ENCODE measurements at regions not wholly inside any gene's neighbourhood (a gene's known extent, or its start where the extent isn't known, plus 50 kb on each side); places are given as distances from the start of the nearest gene placed in this dataset.
"Not testable (repeated sequence)": the region's sequence is repeated elsewhere in the genome, so short reads cannot be mapped to it uniquely, and the experiment has no call there.

GRCh38 chr5:51225789-51226742 is 157.2 kb upstream of the ISL1 start:
- Mint-ChIP-seq H3K9me3 (peaks cover 28% of the 10 kb centered on the region), H3K27me3 (no peaks in the 10 kb centered on the region), H3K27ac (no peak overlapping the region), H3K4me3 (no peak overlapping the region), H3K4me1 (ENCODE audit: low read depth) (no peaks in the 10 kb centered on the region), H3K36me3 (no peaks in the 10 kb centered on the region)
- intact Hi-C loops (cut with micrococcal nuclease), result no loop called here
- ChIA-PET CTCF (no interaction called here), POLR2A (no interaction called here)
- DNase-seq, result no peak

- Mint-ChIP-seq H3K27ac (no peak overlapping the region), H3K4me3 (no peak overlapping the region), H3K9me3 (peaks cover 31% of the 10 kb centered on the region), H3K27me3 (no peaks in the 10 kb centered on the region), H3K4me1 (ENCODE audit: low read depth) (no peaks in the 10 kb centered on the region), H3K36me3 (no peaks in the 10 kb centered on the region)
- POLR2A ChIA-PET, result no interaction called here
- intact Hi-C loops (cut with micrococcal nuclease), result no loop called here
- CTCF ChIA-PET, result no interaction called here
- no peak for DNase-seq
Observed at GRCh38 chr5:51227963-51228470, 155.2 kb upstream of the ISL1 start.

- Mint-ChIP-seq H3K36me3 (no peaks in the 10 kb centered on the region), H3K27ac (no peak overlapping the region), H3K4me3 (no peak overlapping the region), H3K27me3 (no peaks in the 10 kb centered on the region), H3K9me3 (peaks cover 26% of the 10 kb centered on the region), H3K4me1 (ENCODE audit: low read depth) (no peaks in the 10 kb centered on the region)
- DNase-seq, result no peak
- intact Hi-C loops (cut with micrococcal nuclease), result no loop called here
- ChIA-PET CTCF (no interaction called here), POLR2A (no interaction called here)
Observed at GRCh38 chr5:51230336-51230735, 152.9 kb upstream of the ISL1 start.

GRCh38 chr5:51242456-51242855 is 140.8 kb upstream of the ISL1 start:
- H3K4me1 Mint-ChIP-seq (ENCODE audit: low read depth), result no peaks in the 10 kb centered on the region
- H3K9me3 Mint-ChIP-seq, result no peaks in the 10 kb centered on the region
- DNase-seq, result no peak
- H3K27ac Mint-ChIP-seq, result no peak overlapping the region
- ChIA-PET CTCF (no interaction called here), POLR2A (no interaction called here)
- H3K4me3 Mint-ChIP-seq, result no peak overlapping the region
- no peaks in the 10 kb centered on the region for H3K27me3 Mint-ChIP-seq
- no peaks in the 10 kb centered on the region for H3K36me3 Mint-ChIP-seq
- intact Hi-C loops (cut with micrococcal nuclease), result no loop called here

GRCh38 chr5:51250957-51251356 is 132.3 kb upstream of the ISL1 start:
- H3K4me3 Mint-ChIP-seq; POLR2A ChIA-PET; H3K4me1 Mint-ChIP-seq (ENCODE audit: low read depth); intact Hi-C loops (cut with micrococcal nuclease); CTCF ChIA-PET; H3K9me3 Mint-ChIP-seq; H3K27ac Mint-ChIP-seq; DNase-seq; H3K27me3 Mint-ChIP-seq; H3K36me3 Mint-ChIP-seq: not testable (repeated sequence)

GRCh38 chr5:51271261-51271660 is 112.0 kb upstream of the ISL1 start:
- Mint-ChIP-seq H3K9me3 (peaks cover 4% of the 10 kb centered on the region), H3K27me3 (no peaks in the 10 kb centered on the region), H3K4me1 (ENCODE audit: low read depth) (no peaks in the 10 kb centered on the region), H3K4me3 (no peak overlapping the region), H3K27ac (no peak overlapping the region), H3K36me3 (no peaks in the 10 kb centered on the region)
- intact Hi-C loops (cut with micrococcal nuclease), result no loop called here
- POLR2A ChIA-PET, result no interaction called here
- CTCF ChIA-PET, result no interaction called here
- no peak for DNase-seq

- CTCF ChIA-PET, result no interaction called here
- Mint-ChIP-seq H3K4me3 (no peak overlapping the region), H3K27ac (no peak overlapping the region), H3K36me3 (no peaks in the 10 kb centered on the region), H3K27me3 (no peaks in the 10 kb centered on the region), H3K4me1 (ENCODE audit: low read depth) (no peaks in the 10 kb centered on the region), H3K9me3 (peaks cover 6% of the 10 kb centered on the region)
- intact Hi-C loops (cut with micrococcal nuclease), result no loop called here
- POLR2A ChIA-PET, result no interaction called here
- no peak for DNase-seq
Observed at GRCh38 chr5:51273021-51273420, 110.2 kb upstream of the ISL1 start.

- Mint-ChIP-seq H3K4me3 (no peak overlapping the region), H3K9me3 (peaks cover 4% of the 10 kb centered on the region), H3K27ac (no peak overlapping the region), H3K27me3 (no peaks in the 10 kb centered on the region), H3K36me3 (no peaks in the 10 kb centered on the region), H3K4me1 (ENCODE audit: low read depth) (no peaks in the 10 kb centered on the region)
- intact Hi-C loops (cut with micrococcal nuclease), result no loop called here
- DNase-seq, result no peak
- CTCF ChIA-PET, result no interaction called here
- POLR2A ChIA-PET, result no interaction called here
Observed at GRCh38 chr5:51273871-51274270, 109.4 kb upstream of the ISL1 start.

- H3K27ac Mint-ChIP-seq, result no peak overlapping the region
- no peaks in the 10 kb centered on the region for H3K36me3 Mint-ChIP-seq
- no peaks in the 10 kb centered on the region for H3K27me3 Mint-ChIP-seq
- DNase-seq, result no peak
- ChIA-PET CTCF (no interaction called here), POLR2A (no interaction called here)
- peaks cover 4% of the 10 kb centered on the region for H3K9me3 Mint-ChIP-seq
- intact Hi-C loops (cut with micrococcal nuclease), result no loop called here
- no peaks in the 10 kb centered on the region for H3K4me1 Mint-ChIP-seq (ENCODE audit: low read depth)
- no peak overlapping the region for H3K4me3 Mint-ChIP-seq
Observed at GRCh38 chr5:51275428-51275827, 107.8 kb upstream of the ISL1 start.

- Mint-ChIP-seq H3K4me1 (ENCODE audit: low read depth) (no peaks in the 10 kb centered on the region), H3K27ac (no peak overlapping the region), H3K36me3 (no peaks in the 10 kb centered on the region), H3K9me3 (peaks cover 6% of the 10 kb centered on the region), H3K27me3 (no peaks in the 10 kb centered on the region), H3K4me3 (no peak overlapping the region)
- CTCF ChIA-PET, result no interaction called here
- intact Hi-C loops (cut with micrococcal nuclease), result no loop called here
- DNase-seq, result no peak
- POLR2A ChIA-PET, result no interaction called here
Observed at GRCh38 chr5:51276250-51276649, 107.0 kb upstream of the ISL1 start.

GRCh38 chr5:51278539-51278938 is 104.7 kb upstream of the ISL1 start:
- Mint-ChIP-seq H3K9me3 (peaks cover 6% of the 10 kb centered on the region), H3K27me3 (no peaks in the 10 kb centered on the region), H3K36me3 (no peaks in the 10 kb centered on the region), H3K4me1 (ENCODE audit: low read depth) (no peaks in the 10 kb centered on the region), H3K27ac (no peak overlapping the region), H3K4me3 (no peak overlapping the region)
- no peak for DNase-seq
- ChIA-PET CTCF (no interaction called here), POLR2A (no interaction called here)
- intact Hi-C loops (cut with micrococcal nuclease), result no loop called here

- peaks cover 4% of the 10 kb centered on the region for H3K9me3 Mint-ChIP-seq
- CTCF ChIA-PET, result no interaction called here
- no peaks in the 10 kb centered on the region for H3K4me1 Mint-ChIP-seq (ENCODE audit: low read depth)
- no peaks in the 10 kb centered on the region for H3K36me3 Mint-ChIP-seq
- DNase-seq, result no peak
- H3K27me3 Mint-ChIP-seq, result no peaks in the 10 kb centered on the region
- POLR2A ChIA-PET, result no interaction called here
- intact Hi-C loops (cut with micrococcal nuclease), result no loop called here
- no peak overlapping the region for H3K4me3 Mint-ChIP-seq
- no peak overlapping the region for H3K27ac Mint-ChIP-seq
Observed at GRCh38 chr5:51279983-51280706, 103.1 kb upstream of the ISL1 start.

- H3K36me3 Mint-ChIP-seq, result no peaks in the 10 kb centered on the region
- ChIA-PET POLR2A (no interaction called here), CTCF (no interaction called here)
- DNase-seq, result no peak
- no peaks in the 10 kb centered on the region for H3K4me1 Mint-ChIP-seq (ENCODE audit: low read depth)
- intact Hi-C loops (cut with micrococcal nuclease), result no loop called here
- H3K27ac Mint-ChIP-seq, result no peak overlapping the region
- H3K9me3 Mint-ChIP-seq, result peaks cover 8% of the 10 kb centered on the region
- no peaks in the 10 kb centered on the region for H3K27me3 Mint-ChIP-seq
- no peak overlapping the region for H3K4me3 Mint-ChIP-seq
Observed at GRCh38 chr5:51286046-51286445, 97.2 kb upstream of the ISL1 start.
